ENCODE measurements at regions not wholly inside any gene's neighbourhood (a gene's known extent, or its start where the extent isn't known, plus 50 kb on each side); places are given as distances from the start of the nearest gene placed in this dataset.
"Not testable (repeated sequence)": the region's sequence is repeated elsewhere in the genome, so short reads cannot be mapped to it uniquely, and the experiment has no call there.

GRCh38 chr20:43386878-43387277 is 70.8 kb upstream of the SRSF6 start:
- H3K4me3 ChIP-seq (ENCODE audit: low read depth, low read length) = no peak overlapping the region
- ChIA-PET CTCF (no interaction called here), POLR2A (no interaction called here)
- no peak for TF ChIP-seq CTCF (IDR thresholded peaks at IDR 0.05; ENCODE audit: low read depth, low read length)
- DNase-seq (ENCODE audit: low read depth, low spot score) = no peak
- no peaks in the 10 kb centered on the region for H3K27me3 ChIP-seq (ENCODE audit: control insufficient read depth, insufficient read depth, low read length)
- no peaks in the 10 kb centered on the region; the same call in 1 of the 2 replicates for H3K9me3 ChIP-seq (ENCODE audit: control insufficient read depth, insufficient read depth, low read length)
- no peak overlapping the region for H3K27ac ChIP-seq (ENCODE audit: low read depth, low read length)

- DNase-seq (ENCODE audit: low read depth, low spot score) = no peak
- ChIA-PET CTCF (no interaction called here), POLR2A (no interaction called here)
- TF ChIP-seq CTCF (IDR thresholded peaks at IDR 0.05; ENCODE audit: low read depth, low read length) = no peak
- no peaks in the 10 kb centered on the region; the same call in 1 of the 2 replicates for H3K9me3 ChIP-seq (ENCODE audit: control insufficient read depth, insufficient read depth, low read length)
- no peak overlapping the region for H3K27ac ChIP-seq (ENCODE audit: low read depth, low read length)
- H3K27me3 ChIP-seq (ENCODE audit: control insufficient read depth, insufficient read depth, low read length) = no peaks in the 10 kb centered on the region
- H3K4me3 ChIP-seq (ENCODE audit: low read depth, low read length) = no peak overlapping the region
Measured at GRCh38 chr20:43385914-43386313, 71.8 kb upstream of the SRSF6 start.

GRCh38 chr20:43384101-43384940 is 73.4 kb upstream of the SRSF6 start:
- ChIA-PET CTCF (no interaction called here), POLR2A (no interaction called here)
- Histone ChIP-seq H3K4me3 (ENCODE audit: low read depth, low read length) (no peak overlapping the region), H3K27me3 (ENCODE audit: control insufficient read depth, insufficient read depth, low read length) (no peaks in the 10 kb centered on the region), H3K9me3 (ENCODE audit: control insufficient read depth, insufficient read depth, low read length) (no peaks in the 10 kb centered on the region), H3K27ac (ENCODE audit: low read depth, low read length) (no peak overlapping the region)
- DNase-seq (ENCODE audit: low read depth, low spot score) = no peak
- no peak for TF ChIP-seq CTCF (IDR thresholded peaks at IDR 0.05; ENCODE audit: low read depth, low read length)

GRCh38 chr20:43383026-43383795 is 74.5 kb upstream of the SRSF6 start:
- CTCF ChIA-PET = interaction anchor here (0.7 to 2.0 kb wide), 3 partner anchors 26 to 1685 kb away, joined by 4 to 7 read pairs (median 5); no protein-coding TSS in a partner anchor

GRCh38 chr20:43382135-43382534 is 75.6 kb upstream of the SRSF6 start:
- H3K27me3 ChIP-seq (ENCODE audit: control insufficient read depth, insufficient read depth, low read length); H3K9me3 ChIP-seq (ENCODE audit: control insufficient read depth, insufficient read depth, low read length); H3K4me3 ChIP-seq (ENCODE audit: low read depth, low read length); DNase-seq (ENCODE audit: low read depth, low spot score); H3K27ac ChIP-seq (ENCODE audit: low read depth, low read length); POLR2A ChIA-PET: not testable (repeated sequence)
- CTCF ChIA-PET = interaction anchor here (0.7 to 2.0 kb wide), 2 partner anchors 27 to 368 kb away, joined by 5 to 7 read pairs; no protein-coding TSS in a partner anchor

More at GRCh38 chr20:43383026-43383795, 74.5 kb upstream of the SRSF6 start:
- H3K4me3 ChIP-seq (ENCODE audit: low read depth, low read length) = no peak overlapping the region
- DNase-seq (ENCODE audit: low read depth, low spot score) = no peak
- POLR2A ChIA-PET = no interaction called here
- H3K27ac ChIP-seq (ENCODE audit: low read depth, low read length) = no peak overlapping the region
- H3K27me3 ChIP-seq (ENCODE audit: control insufficient read depth, insufficient read depth, low read length) = no peaks in the 10 kb centered on the region
- TF ChIP-seq CTCF (IDR thresholded peaks at IDR 0.05; ENCODE audit: low read depth, low read length) = no peak
- H3K9me3 ChIP-seq (ENCODE audit: control insufficient read depth, insufficient read depth, low read length) = no peaks in the 10 kb centered on the region

GRCh38 chr20:43381533-43381932 is 76.2 kb upstream of the SRSF6 start:
- H3K9me3 ChIP-seq (ENCODE audit: control insufficient read depth, insufficient read depth, low read length); POLR2A ChIA-PET; H3K27me3 ChIP-seq (ENCODE audit: control insufficient read depth, insufficient read depth, low read length); H3K27ac ChIP-seq (ENCODE audit: low read depth, low read length); DNase-seq (ENCODE audit: low read depth, low spot score); H3K4me3 ChIP-seq (ENCODE audit: low read depth, low read length): not testable (repeated sequence)
- CTCF ChIA-PET = interaction anchor here (1.2 kb wide), 1 partner anchor 28 kb away, joined by 3 read pairs; no protein-coding TSS in a partner anchor

Measured in AG04450 (cell line).